HG03342 (cell line): ENCODE measurements at regions not wholly inside any gene's neighbourhood (a gene's known extent, or its start where the extent isn't known, plus 50 kb on each side); places are given as distances from the start of the nearest gene placed in this dataset.

Source experiments
- ATAC-seq: cut with Tn5 transposase; IDR thresholded peaks from one replicate; pipeline ENCODE4 v1.9.1; 2021; ENCODE audit warnings: mild to moderate bottlenecking, moderate library complexity; ENCODE audit not compliant: unreplicated experiment

- ATAC-seq = no peak
These were observed 268.8 kb downstream of the SEC14L1 start for GRCh38 chr17:77409282-77410161.

- no peak for ATAC-seq
These were observed 269.7 kb downstream of the SEC14L1 start for GRCh38 chr17:77410470-77410869.

- ATAC-seq = no peak
These were observed 274.1 kb downstream of the SEC14L1 start for GRCh38 chr17:77414811-77415400.

DNA sequence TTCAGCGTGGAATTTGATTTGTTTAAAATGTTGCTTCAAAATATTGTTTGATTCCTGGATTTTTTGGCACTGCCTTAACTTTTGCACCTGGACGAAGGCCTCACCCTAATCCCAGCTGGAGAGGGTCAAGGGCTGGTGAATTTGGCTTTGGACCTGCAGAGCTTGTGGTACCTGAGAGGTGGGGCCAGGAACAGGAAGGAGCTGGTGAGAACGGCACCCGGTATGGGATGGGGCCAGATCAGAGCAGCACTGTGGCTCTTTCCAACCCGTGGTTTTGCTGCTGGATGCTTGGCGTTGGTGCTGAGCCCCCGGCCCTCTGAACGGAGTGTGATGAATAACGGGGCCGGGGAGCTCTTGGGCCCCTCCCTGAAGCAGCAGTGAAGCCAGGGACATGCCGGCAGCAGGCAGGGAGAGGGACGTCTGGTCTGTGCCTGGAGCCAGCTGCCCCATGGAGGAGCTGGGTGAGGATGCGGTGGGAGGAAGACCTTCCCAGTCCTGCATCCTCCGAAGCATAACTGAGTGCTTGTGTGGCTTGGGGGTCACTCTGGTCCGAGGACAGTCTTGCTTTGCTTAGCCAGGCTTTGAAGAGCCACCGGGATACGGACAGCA, 275.4 kb downstream of the SEC14L1 start:
- no peak for ATAC-seq

DNA sequence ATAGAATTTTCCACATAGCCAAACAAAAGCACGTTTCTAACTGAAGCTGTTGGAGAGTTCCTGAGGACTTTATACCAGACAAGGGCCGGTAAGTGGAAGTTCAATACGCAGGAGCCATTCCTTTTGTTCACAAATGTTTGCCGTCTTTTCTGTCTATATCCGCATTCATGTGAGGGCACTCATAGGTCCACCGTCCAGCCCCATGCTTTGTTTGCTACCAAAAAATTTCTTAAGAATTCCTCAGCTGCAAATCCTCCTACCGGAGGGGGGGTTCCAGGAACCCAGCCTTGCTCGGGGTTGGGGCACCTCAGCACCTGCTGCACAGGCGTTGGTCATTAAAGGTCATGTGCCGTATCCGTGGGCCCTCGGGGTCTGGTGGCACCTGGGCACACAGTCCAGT, 276.8 kb downstream of the SEC14L1 start:
- ATAC-seq = no peak

DNA sequence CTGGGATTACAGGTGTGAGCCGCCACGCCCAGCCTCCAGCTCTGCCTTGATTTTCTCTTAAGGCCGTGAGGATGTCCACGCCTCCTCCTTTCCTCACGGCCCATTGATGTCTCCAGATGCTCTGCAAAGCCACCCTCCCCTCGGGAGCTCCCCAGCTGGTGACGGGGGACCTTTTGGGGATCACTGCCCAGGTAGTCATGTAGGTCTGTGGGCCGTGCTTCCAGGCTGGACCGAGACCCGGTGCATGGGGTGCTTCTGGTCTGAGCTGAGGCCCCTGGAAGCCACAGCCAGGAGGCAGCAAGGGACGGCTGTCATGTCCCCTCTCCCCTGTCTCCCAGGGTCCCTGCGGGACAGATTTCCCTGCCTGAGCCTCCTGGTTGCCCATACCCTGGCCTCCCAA, 277.8 kb downstream of the SEC14L1 start:
- ATAC-seq = no peak

- no peak for ATAC-seq
These were observed 278.3 kb downstream of the SEC14L1 start for GRCh38 chr17:77419095-77419494.

- no peak for ATAC-seq
These were observed 278.9 kb downstream of the SEC14L1 start for GRCh38 chr17:77419547-77420094.

GRCh38 chr17:77420095-77420803, 279.5 kb downstream of the SEC14L1 start:
- no peak for ATAC-seq

DNA sequence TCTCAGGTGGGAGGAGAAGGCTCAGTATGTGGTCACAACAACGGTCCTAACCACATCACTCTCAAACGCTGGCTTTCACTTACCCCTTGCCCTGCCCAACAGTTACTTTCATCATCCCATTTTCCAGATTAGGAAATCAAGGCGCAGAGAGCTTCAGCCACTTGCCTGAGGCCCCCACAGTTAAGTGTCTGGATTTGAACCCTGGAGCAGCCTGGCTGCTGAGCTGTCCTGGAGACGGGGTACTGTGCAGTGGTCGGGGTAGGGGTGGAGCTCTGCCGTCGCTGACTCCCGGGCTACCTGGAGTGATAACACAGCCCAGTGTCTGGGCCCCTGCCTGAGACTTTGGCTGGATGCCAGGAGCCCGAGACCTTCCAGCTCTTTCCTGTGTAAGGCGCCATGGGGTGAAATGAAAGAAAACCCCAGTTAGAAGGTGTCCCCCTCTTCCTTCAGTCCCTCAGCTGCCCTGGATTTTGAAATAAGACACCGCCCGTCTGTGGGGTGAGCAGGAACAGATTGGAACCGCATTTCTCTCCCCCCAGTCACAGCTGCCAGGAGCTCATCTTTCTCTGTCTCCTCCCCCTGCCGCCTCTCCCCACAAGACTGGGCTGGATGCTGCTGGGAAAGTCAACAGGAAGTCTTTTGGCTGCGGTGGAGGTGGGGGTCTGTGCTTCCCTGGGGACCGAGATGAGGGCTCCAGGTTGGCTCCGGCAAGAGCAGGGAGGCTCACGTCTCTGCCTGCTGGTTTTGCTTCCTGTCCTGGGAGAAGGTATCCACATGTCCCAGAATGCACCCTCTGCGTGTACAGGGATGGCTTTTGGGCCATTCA, 280.2 kb downstream of the SEC14L1 start:
- ATAC-seq = no peak

GRCh38 chr17:77421630-77421972, 280.8 kb downstream of the SEC14L1 start:
- no peak for ATAC-seq

- ATAC-seq = no peak
These were observed 281.5 kb downstream of the SEC14L1 start for GRCh38 chr17:77422104-77422747.

DNA sequence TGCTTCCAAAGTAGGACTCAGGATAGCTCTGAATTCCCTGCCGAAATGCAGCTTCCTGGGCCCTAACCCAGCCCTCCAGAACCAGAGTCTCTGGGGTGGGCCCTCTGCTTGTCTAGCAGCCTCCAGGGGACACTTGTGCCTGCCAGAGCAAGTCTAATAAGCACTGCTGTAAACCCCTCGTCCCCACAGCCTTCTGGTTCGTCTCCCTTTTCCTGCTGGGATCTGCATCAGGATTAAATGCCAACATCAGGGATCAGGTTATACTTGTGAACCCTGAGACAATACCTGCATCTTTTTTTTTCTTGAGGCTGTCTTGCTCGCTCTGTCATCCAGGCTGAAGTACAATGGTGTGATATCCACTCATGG, 282.0 kb downstream of the SEC14L1 start:
- ATAC-seq = no peak

DNA sequence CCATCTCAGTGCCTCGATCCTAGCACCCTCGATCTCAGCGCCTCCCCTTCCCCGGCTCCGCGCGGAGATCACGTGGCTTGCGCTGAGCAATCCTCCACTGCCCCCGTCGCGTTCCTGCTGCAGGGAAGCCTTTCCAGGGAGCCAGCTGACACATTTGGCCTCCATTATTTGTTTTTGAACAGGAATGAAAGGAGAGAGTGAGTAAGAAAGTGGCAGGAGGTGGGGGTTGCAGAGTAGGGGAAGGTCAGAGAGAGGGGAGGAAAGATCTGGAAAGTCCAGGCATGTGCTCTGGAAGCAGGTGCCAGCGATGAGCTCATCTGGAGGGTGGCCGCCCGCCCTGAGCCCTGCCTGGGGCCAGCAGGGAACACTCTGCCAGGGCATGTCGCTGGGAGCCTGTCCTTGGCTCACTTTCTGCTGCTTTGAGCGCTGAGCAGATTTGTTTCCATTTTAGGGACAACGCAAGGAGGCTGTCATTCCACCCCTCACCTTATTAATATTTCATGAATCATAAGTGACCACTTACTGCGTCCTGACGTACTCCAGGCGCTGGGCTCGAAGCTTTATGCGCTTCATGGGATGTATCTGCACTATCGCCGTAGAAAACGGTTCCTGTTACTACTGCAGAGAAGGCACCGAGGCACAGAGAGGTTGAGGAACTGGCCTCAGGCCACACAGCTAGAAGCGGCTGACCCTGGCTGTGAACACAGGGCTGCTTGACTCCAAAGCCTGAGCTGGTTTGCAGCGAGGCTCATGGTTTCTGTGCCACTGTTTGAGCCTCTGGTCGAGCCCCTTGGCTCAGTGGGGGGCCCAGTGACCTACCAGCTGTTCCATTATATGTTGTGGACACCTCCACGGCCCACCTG, 283.1 kb downstream of the SEC14L1 start:
- no peak for ATAC-seq

DNA sequence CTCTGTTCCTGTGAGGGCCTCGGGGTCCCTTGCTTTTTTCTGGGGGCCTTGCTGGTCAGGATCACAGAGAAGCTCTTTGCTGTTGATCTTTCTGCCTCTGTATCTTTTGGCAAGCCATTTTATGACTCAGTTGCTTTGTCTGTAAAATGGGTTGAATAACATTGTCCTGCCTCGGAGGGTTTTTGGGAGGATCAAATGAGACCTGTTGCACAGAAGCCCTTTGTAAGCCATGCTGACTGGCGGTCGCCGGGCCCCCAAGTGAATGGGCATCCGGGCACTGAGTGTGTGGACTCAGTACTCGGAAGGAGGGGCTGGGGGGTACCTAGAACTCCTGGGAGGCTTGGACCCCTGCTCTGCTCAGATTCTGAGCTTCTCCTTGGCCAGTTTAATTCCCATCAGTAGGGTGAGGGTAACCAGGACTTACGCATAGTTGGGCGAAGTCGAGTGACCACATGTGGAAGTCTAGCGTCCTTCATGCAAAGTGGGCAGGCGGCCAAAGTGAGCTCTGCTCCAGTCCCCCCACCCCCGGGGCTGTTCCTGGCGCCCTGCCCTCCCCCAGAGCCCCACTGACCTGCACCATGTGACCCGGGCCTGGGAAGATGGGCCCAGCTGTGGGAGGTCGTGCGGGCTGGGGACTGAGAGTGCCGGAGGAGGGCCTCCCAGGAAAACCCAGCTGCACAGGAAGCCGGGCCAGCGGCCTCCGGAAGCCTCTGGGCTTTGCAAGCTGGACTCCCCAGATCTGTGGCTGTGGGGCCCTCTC, 284.0 kb downstream of the SEC14L1 start:
- ATAC-seq = no peak

GRCh38 chr17:77425348-77425747, 284.6 kb downstream of the SEC14L1 start:
- no peak for ATAC-seq

GRCh38 chr17:77425791-77426641, 285.2 kb downstream of the SEC14L1 start:
- ATAC-seq = no peak
